GM19239 (cell line): ENCODE measurements at regions not wholly inside any gene's neighbourhood (a gene's known extent, or its start where the extent isn't known, plus 50 kb on each side); places are given as distances from the start of the nearest gene placed in this dataset.
"Not testable (repeated sequence)": the region's sequence is repeated elsewhere in the genome, so short reads cannot be mapped to it uniquely, and the experiment has no call there.

Experiments
- DNase-seq: peaks from one replicate; pipeline ENCODE4 v3.0.0; 2011; ENCODE audit warnings: low spot score; ENCODE audit not compliant: insufficient read length
- FAIRE-seq: peaks from 2 replicates; lab custom pipeline; 2011; peaks lifted over from hg19 to GRCh38; lab: Jason Lieb, UNC

- FAIRE-seq, DNase-seq: not testable (repeated sequence)
These were observed 309.9 kb downstream of the PHF14 start for GRCh38 chr7:11283584-11283983.

- DNase-seq, result no peak
- FAIRE-seq, result no peak
These were observed 317.2 kb downstream of the PHF14 start for GRCh38 chr7:11290863-11291262.

GRCh38 chr7:11294218-11294617, 320.5 kb downstream of the PHF14 start:
- DNase-seq (no peak), FAIRE-seq (peak; percentile 57)

GRCh38 chr7:11294965-11295364, 321.3 kb downstream of the PHF14 start:
- no peak for FAIRE-seq
- no peak for DNase-seq

- no peak for DNase-seq
- FAIRE-seq, result no peak
These were observed 323.5 kb downstream of the PHF14 start for GRCh38 chr7:11297126-11297625.

GRCh38 chr7:11297764-11298163, 324.1 kb downstream of the PHF14 start:
- DNase-seq, result no peak
- no peak for FAIRE-seq

- no peak for DNase-seq
- FAIRE-seq, result no peak
These were observed 324.5 kb downstream of the PHF14 start for GRCh38 chr7:11298220-11298619.

GRCh38 chr7:11300241-11300640, 326.6 kb downstream of the PHF14 start:
- DNase-seq, result no peak
- no peak for FAIRE-seq

GRCh38 chr7:11302121-11302520, 328.4 kb downstream of the PHF14 start:
- FAIRE-seq (no peak), DNase-seq (no peak)

- DNase-seq (no peak), FAIRE-seq (no peak)
These were observed 340.1 kb downstream of the PHF14 start for GRCh38 chr7:11313801-11314200.

GRCh38 chr7:11315666-11316258, 342.1 kb downstream of the PHF14 start:
- no peak for DNase-seq
- peak; percentile 23 for FAIRE-seq

- DNase-seq, result no peak
- FAIRE-seq, result no peak
These were observed 344.1 kb downstream of the PHF14 start for GRCh38 chr7:11317766-11318165.

GRCh38 chr7:11319491-11320274, 346.0 kb downstream of the PHF14 start:
- no peak for DNase-seq
- FAIRE-seq, result no peak
